H9 (cell line): ENCODE measurements at regions not wholly inside any gene's neighbourhood (a gene's known extent, or its start where the extent isn't known, plus 50 kb on each side); places are given as distances from the start of the nearest gene placed in this dataset.

Source experiments
- DNase-seq: peaks from one replicate; pipeline ENCODE4 v3.0.0-alpha.2; 2017
- H2AFZ ChIP-seq: one replicate; pipeline ENCODE4 v1.6.1; 2013; ENCODE audit warnings: mild to moderate bottlenecking, low read length, control low read depth, moderate library complexity
- H2AK5ac ChIP-seq: 2 replicates; pipeline ENCODE4 v1.6.1; 2013; ENCODE audit warnings: low read length, control low read depth, mixed read lengths; ENCODE audit not compliant: insufficient read length
- H2BK120ac ChIP-seq: one replicate; pipeline ENCODE4 v1.6.1; 2013; ENCODE audit warnings: low read depth, mild to moderate bottlenecking, low read length, control low read depth, inconsistent platforms; ENCODE audit not compliant: poor library complexity, severe bottlenecking
- H2BK12ac ChIP-seq: 2 replicates; pipeline ENCODE4 v1.6.1; 2013; ENCODE audit warnings: low read length, control low read depth, mixed read lengths, low read depth; ENCODE audit not compliant: insufficient read length
- H2BK15ac ChIP-seq: 2 replicates; pipeline ENCODE4 v1.6.1; 2013; ENCODE audit warnings: low read depth, low read length, control low read depth
- H2BK20ac ChIP-seq: one replicate; pipeline ENCODE4 v1.6.1; 2013; ENCODE audit warnings: low read depth, mild to moderate bottlenecking, low read length, control low read depth, inconsistent platforms; ENCODE audit not compliant: poor library complexity, severe bottlenecking
- H2BK5ac ChIP-seq: 2 replicates; pipeline ENCODE4 v1.6.1; 2013; ENCODE audit warnings: low read length, control low read depth, mixed read lengths; ENCODE audit not compliant: insufficient read length
- H3K14ac ChIP-seq: 2 replicates; pipeline ENCODE4 v1.6.1; 2013; ENCODE audit warnings: low read length, control low read depth; ENCODE audit not compliant: insufficient read depth
- H3K18ac ChIP-seq: 2 replicates; pipeline ENCODE4 v1.6.1; 2013; ENCODE audit warnings: low read depth, mild to moderate bottlenecking, mixed read lengths, low read length, control low read depth; ENCODE audit not compliant: insufficient read length
- H3K23ac ChIP-seq: 2 replicates; pipeline ENCODE4 v1.6.1; 2013; ENCODE audit warnings: low read length, control low read depth, mixed read lengths, low read depth; ENCODE audit not compliant: insufficient read length
- H3K23me2 ChIP-seq: 2 replicates; pipeline ENCODE4 v1.6.1; 2013; ENCODE audit warnings: low read depth, mild to moderate bottlenecking, mixed read lengths, low read length, control low read depth; ENCODE audit not compliant: insufficient read length, poor library complexity, severe bottlenecking
- H3K27ac ChIP-seq: 2 replicates; pipeline ENCODE4 v1.5.1; 2013; ENCODE audit warnings: low read length, control low read depth, mixed read lengths, low read depth; ENCODE audit not compliant: insufficient read length
- H3K27me3 ChIP-seq: 2 replicates; pipeline ENCODE4 v1.6.1; 2013; ENCODE audit warnings: low read length, control low read depth, inconsistent platforms; ENCODE audit not compliant: insufficient read depth
- H3K4ac ChIP-seq: 2 replicates; pipeline ENCODE4 v1.6.1; 2013; ENCODE audit warnings: low read depth, mild to moderate bottlenecking, control low read depth, inconsistent platforms, low read length, moderate library complexity
- H3K4me1 ChIP-seq: 2 replicates; pipeline ENCODE4 v1.6.1; 2013; ENCODE audit warnings: low read length, control low read depth, inconsistent platforms; ENCODE audit not compliant: insufficient read depth
- H3K4me2 ChIP-seq: 2 replicates; pipeline ENCODE4 v1.6.1; 2013; ENCODE audit warnings: low read length, control low read depth, mixed read lengths; ENCODE audit not compliant: insufficient read length, insufficient read depth
- H3K56ac ChIP-seq: 2 replicates; pipeline ENCODE4 v1.6.1; 2013; ENCODE audit warnings: low read depth, mild to moderate bottlenecking, mixed read lengths, low read length, control low read depth; ENCODE audit not compliant: insufficient read length
- H3K79me1 ChIP-seq: 2 replicates; pipeline ENCODE4 v1.6.1; 2013; ENCODE audit warnings: low read depth, mild to moderate bottlenecking, moderate library complexity, low read length, control low read depth, inconsistent platforms; ENCODE audit not compliant: insufficient read depth, poor library complexity, severe bottlenecking
- H3K79me2 ChIP-seq: 2 replicates; pipeline ENCODE4 v1.6.1; 2013; ENCODE audit warnings: low read length, control low read depth, inconsistent platforms; ENCODE audit not compliant: insufficient read depth
- H3K9ac ChIP-seq: 2 replicates; pipeline ENCODE4 v1.6.1; 2013; ENCODE audit warnings: low read length, control low read depth, mixed read lengths; ENCODE audit not compliant: insufficient read length; ENCODE audit errors: extremely low read depth
- H3K9me3 ChIP-seq: one replicate; pipeline ENCODE4 v1.6.1; 2013; ENCODE audit warnings: low read depth, low read length, inconsistent platforms; ENCODE audit not compliant: control insufficient read depth
- H3T11ph ChIP-seq: one replicate; pipeline ENCODE4 v1.6.1; 2013; ENCODE audit warnings: mild to moderate bottlenecking, low read length, control low read depth, inconsistent platforms
- H4K20me1 ChIP-seq: one replicate; pipeline ENCODE4 v1.6.1; 2013; ENCODE audit not compliant: control insufficient read depth, insufficient read length, insufficient read depth
- H4K5ac ChIP-seq: 2 replicates; pipeline ENCODE4 v1.6.1; 2013; ENCODE audit warnings: low read depth, mild to moderate bottlenecking, mixed read lengths, low read length, control low read depth; ENCODE audit not compliant: insufficient read length
- H4K8ac ChIP-seq: replicated peaks from 2 replicates; pipeline ENCODE4 v1.6.1; 2013; ENCODE audit warnings: low read length, control low read depth, mixed read lengths, low read depth; ENCODE audit not compliant: insufficient read length
- H4K91ac ChIP-seq: 2 replicates; pipeline ENCODE4 v1.6.1; 2013; ENCODE audit warnings: low read depth, mild to moderate bottlenecking, moderate library complexity, mixed read lengths, low read length, control low read depth; ENCODE audit not compliant: insufficient read length
- H3K27ac Mint-ChIP-seq, 3 experiments: 2 replicates in 2 of 3; 3 replicates in 1 of 3; pipeline ENCODE4 v1.8.0; 2020 to 2021; ENCODE audit warnings: mixed read lengths in 3 of 3, mild to moderate bottlenecking in 1 of 3, moderate library complexity in 1 of 3
- H3K27me3 Mint-ChIP-seq: 2 replicates; pipeline ENCODE4 v1.8.0; 2021; ENCODE audit warnings: low read depth, mild to moderate bottlenecking, moderate library complexity, mixed read lengths
- H3K36me3 Mint-ChIP-seq, 3 experiments: 2 replicates in 2 of 3; 3 replicates in 1 of 3; pipeline ENCODE4 v1.8.0; 2020 to 2021; ENCODE audit warnings: low read depth in 3 of 3, mixed read lengths in 3 of 3; ENCODE audit not compliant: insufficient read depth in 1 of 3
- H3K4me1 Mint-ChIP-seq, 2 experiments: 2 replicates each; pipeline ENCODE4 v1.8.0; 2020; ENCODE audit warnings: mixed read lengths in 2 of 2
- H3K4me3 Mint-ChIP-seq, 2 experiments: 2 replicates in 1 of 2; 3 replicates in 1 of 2; pipeline ENCODE4 v1.8.0; 2020 to 2021; ENCODE audit warnings: mild to moderate bottlenecking in 2 of 2, mixed read lengths in 2 of 2, moderate library complexity in 1 of 2
- H3K9me3 Mint-ChIP-seq, 2 experiments: 2 replicates in 1 of 2; 3 replicates in 1 of 2; pipeline ENCODE4 v1.8.0; 2020; ENCODE audit warnings: mild to moderate bottlenecking in 2 of 2, mixed read lengths in 2 of 2, moderate library complexity in 1 of 2
- TF ChIP-seq, protein P1 (sequence below): fragments of 200-600 bp; sonication (generic); conservative IDR thresholded peaks from 3 replicates; pipeline ENCODE4 v1.8.0; 2021; ENCODE audit warnings: antibody characterized with exemption, mild to moderate bottlenecking

DNA sequence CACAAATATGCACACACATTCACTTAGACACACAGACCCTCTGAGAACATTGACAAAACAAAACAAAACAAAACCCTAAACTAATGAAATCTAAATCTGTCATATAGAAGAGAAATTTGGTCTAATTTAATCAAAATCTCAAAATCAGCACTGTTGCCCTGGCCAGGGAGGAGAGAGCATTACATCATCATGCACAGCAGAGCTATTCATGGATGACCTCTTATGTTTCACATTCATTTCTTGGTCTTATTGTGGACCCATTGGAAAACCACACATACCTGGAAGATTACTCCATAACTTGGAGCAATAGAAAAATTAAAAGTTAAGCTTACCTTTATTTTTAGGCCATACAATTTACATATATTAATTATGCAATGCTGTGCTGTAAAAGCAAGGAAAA lies 1223.6 kb upstream of the GJE1 start:
- no peak overlapping the region for H3K27ac ChIP-seq
- no peaks in the 10 kb centered on the region for H3K23me2 ChIP-seq
- no peak overlapping the region for H2BK20ac ChIP-seq
- peaks cover 5% of the 10 kb centered on the region for H3K9me3 ChIP-seq
- H3K4ac ChIP-seq = no peak overlapping the region
- TF ChIP-seq, protein P1, sequence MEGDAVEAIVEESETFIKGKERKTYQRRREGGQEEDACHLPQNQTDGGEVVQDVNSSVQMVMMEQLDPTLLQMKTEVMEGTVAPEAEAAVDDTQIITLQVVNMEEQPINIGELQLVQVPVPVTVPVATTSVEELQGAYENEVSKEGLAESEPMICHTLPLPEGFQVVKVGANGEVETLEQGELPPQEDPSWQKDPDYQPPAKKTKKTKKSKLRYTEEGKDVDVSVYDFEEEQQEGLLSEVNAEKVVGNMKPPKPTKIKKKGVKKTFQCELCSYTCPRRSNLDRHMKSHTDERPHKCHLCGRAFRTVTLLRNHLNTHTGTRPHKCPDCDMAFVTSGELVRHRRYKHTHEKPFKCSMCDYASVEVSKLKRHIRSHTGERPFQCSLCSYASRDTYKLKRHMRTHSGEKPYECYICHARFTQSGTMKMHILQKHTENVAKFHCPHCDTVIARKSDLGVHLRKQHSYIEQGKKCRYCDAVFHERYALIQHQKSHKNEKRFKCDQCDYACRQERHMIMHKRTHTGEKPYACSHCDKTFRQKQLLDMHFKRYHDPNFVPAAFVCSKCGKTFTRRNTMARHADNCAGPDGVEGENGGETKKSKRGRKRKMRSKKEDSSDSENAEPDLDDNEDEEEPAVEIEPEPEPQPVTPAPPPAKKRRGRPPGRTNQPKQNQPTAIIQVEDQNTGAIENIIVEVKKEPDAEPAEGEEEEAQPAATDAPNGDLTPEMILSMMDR = no peak
- no peaks in the 10 kb centered on the region for H3K79me2 ChIP-seq
- no peak overlapping the region for H3K4me2 ChIP-seq
- Mint-ChIP-seq H3K27ac (no peak overlapping the region), H3K27me3 (no peaks in the 10 kb centered on the region), H3K36me3 (peaks cover 0 to 6% (median 4%) of the 10 kb centered on the region in 3 experiments; a peak in 5 of 7 replicates), H3K4me1 (peaks cover 4 to 6% of the 10 kb centered on the region in 2 experiments; a peak in 3 of 4 replicates), H3K9me3 (peaks cover 5 to 8% of the 10 kb centered on the region in 2 experiments; a peak in 4 of 5 replicates), H3K4me3 (no peak overlapping the region)
- no peak overlapping the region for H3K56ac ChIP-seq
- H3K4me1 ChIP-seq = no peaks in the 10 kb centered on the region; the same call in 1 of the 2 replicates
- H4K5ac ChIP-seq = no peak overlapping the region
- no peak overlapping the region for H2AFZ ChIP-seq
- H2BK5ac ChIP-seq = no peak overlapping the region
- H4K91ac ChIP-seq = no peak overlapping the region
- no peak overlapping the region for H2BK120ac ChIP-seq
- H3K9ac ChIP-seq = no peak overlapping the region
- H3K27me3 ChIP-seq = no peaks in the 10 kb centered on the region
- H4K8ac ChIP-seq = no peak overlapping the region
- H2BK12ac ChIP-seq = no peak overlapping the region
- H3K18ac ChIP-seq = no peak overlapping the region
- no peak for DNase-seq
- H3K23ac ChIP-seq = no peak overlapping the region
- H3T11ph ChIP-seq = no peak overlapping the region
- H4K20me1 ChIP-seq = no peaks in the 10 kb centered on the region
- H2BK15ac ChIP-seq = no peak overlapping the region
- no peak overlapping the region for H2AK5ac ChIP-seq
- H3K79me1 ChIP-seq = no peaks in the 10 kb centered on the region
- no peak overlapping the region for H3K14ac ChIP-seq
